Stimulated activated CD4-positive, alpha-beta T cell treated with anti-CD3 and anti-CD28 coated beads, Interleukin-12 subunit alpha, Interleukin-12 subunit beta, amount 100 ng/mL, for 48 hours (primary cell): ENCODE measurements at regions not wholly inside any gene's neighbourhood (a gene's known extent, or its start where the extent isn't known, plus 50 kb on each side); places are given as distances from the start of the nearest gene placed in this dataset.
"Not testable (repeated sequence)": the region's sequence is repeated elsewhere in the genome, so short reads cannot be mapped to it uniquely, and the experiment has no call there.

Experiments used
- DNase-seq, 3 donors: peaks; one replicate each; pipeline ENCODE4 v3.0.0-alpha.2; 2020; ENCODE audit warnings: low read depth in 2 of 3, low spot score in 1 of 3

GRCh38 chr2:185245806-185246205, 492.8 kb upstream of the FSIP2 start:
- no peak for DNase-seq

DNA sequence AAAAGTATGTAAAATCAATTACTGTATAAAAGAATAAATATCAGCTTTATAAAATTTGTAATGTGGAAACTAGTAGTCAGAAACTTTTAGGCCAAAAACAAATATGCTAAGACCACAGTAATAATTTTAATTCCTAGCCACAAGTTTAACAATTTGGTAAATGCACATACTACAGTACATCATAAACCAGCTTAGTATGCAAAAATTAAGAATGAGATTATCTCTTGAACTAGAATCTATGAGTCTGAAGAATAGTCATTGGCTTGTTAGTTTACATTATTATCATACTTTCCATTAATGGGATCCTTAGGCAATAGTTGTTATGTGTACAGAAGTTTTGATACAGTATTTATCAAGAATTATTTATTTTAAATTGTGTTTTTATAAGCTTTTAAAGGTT, 491.9 kb upstream of the FSIP2 start:
- DNase-seq = no peak

- DNase-seq = no peak
Measured at GRCh38 chr2:185255566-185255965, 483.0 kb upstream of the FSIP2 start.

DNA sequence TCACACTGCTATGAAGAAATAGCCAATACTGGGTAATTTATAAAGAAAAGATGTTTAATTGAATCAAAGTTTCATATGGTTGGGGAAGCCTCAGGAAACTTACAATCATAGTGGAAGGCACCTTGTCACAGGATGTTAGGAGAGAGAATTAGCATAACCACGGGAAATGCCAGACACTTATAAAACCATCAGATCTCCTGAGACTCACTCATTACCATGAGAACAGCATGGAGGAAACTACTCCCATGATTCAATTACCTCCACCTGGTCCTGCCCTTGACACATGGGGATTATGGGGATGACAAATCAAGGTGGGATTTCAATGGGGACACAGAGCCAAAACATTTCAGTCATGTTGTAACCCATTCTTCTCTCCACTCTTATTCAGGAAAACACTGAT, 472.9 kb upstream of the FSIP2 start:
- DNase-seq = no peak

DNA sequence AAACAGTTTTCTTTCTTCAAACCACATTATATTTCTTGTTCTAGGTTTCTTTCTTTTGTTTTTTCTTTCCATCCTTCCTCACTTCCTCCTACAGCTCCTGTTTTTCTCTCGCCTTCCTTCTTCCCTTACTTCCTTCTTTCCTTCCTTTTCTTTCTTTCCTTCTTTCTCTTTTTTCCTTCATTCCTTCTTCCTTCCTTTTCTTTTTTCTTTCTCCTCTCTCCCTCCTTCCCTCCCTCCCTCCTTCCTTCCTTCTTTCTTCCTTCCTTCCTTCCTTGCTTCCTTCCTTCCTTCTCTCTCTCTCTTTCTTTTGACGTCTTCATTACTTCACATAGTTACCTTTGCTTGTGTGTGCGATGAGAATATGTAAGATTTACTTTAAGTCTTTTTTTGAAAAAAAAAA, 470.0 kb upstream of the FSIP2 start:
- DNase-seq = no peak

DNA sequence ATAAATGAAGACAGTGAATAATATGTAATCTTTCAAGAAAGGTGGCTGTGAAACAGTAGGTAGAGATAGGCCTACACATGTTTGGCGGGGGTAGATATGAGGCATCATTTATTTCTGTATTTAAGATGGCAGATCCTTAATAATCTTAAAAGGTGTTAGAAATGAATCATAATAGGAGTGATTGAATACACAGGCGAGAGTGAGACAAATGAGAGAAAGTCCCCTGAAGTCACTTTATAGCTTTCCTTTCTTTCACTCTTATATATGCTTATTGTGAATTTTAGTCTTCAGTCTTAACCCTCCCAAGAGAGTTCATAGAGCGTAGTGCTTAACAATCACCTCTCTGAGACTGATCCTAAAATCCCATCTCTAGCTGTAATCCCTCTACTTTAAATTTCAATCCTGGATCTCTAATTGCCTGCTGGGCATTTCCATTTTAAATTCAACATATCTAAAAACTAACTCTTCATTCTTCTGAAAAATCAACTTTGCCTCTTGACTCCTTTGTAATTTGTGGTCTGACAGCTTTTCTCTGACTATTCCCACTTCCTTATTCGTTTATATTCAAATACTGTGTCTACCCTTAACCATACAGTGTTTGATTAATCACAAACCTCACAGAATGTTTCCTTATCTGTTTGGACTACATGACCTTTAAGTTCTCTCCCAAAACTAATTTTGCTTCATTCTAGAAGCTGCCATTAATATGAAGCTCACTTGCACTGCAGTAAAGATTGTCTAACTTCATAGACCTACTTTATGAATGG, 463.7 kb upstream of the FSIP2 start:
- no peak for DNase-seq

DNA sequence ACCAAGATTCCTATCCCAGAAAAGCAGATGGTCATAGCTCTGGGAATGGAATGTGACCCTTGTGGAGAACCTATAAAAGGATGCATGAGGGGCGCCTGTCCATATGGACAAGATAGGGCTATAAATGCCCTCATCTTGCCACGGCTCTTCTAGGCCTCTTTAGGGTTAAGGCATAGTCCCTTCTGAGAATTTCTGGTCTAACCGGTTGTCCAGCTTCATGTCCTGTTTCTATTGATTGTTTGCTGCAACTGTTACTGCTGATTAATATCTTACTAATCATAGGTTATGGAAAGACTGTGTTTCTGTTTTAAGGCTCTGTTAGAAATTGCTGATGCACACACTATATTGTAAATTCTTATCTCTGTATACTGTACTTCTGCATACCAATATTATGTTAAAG, 462.6 kb upstream of the FSIP2 start:
- DNase-seq = not testable (repeated sequence)

- no peak for DNase-seq
Measured at GRCh38 chr2:185278761-185279160, 459.8 kb upstream of the FSIP2 start.

DNA sequence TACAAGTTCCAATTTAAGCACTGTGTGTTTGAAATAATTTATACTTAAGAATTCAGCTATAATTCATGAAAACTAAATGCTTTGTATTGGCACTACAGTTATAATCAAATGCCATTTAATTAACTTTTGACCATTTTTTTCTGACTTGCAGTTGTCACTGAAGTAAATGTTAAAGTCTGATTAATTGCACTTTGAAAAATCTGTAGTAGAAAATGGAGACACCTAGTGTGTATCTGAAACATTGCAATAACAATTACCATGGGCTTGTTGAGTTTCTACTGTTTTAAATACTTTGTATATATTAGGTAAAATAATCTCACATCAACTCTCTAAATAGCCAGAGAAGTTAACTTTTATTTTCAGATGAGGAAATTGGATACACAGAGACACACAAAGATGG, 458.6 kb upstream of the FSIP2 start:
- DNase-seq = no peak

GRCh38 chr2:185284696-185285095, 453.9 kb upstream of the FSIP2 start:
- no peak for DNase-seq

DNA sequence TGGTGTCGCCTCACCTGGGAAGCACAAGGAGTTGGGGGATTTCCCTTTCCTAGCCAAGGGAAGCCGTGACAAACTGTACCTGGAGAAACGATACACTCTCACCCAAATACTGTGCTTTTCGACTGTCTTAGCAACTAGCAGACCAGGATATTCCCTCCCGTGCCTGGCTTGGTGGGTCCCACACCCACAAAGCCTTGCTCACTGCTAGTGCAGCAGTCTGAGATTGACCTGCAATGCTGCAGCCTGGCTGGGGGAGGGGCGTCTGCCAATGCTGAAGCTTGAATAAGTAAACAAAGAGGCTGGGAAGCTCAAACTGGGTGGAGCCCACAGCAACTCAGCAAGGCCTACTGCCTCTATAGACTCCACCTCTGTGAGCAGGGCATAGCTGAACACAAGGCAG, 448.6 kb upstream of the FSIP2 start:
- not testable (repeated sequence) for DNase-seq

- no peak for DNase-seq
Measured at GRCh38 chr2:185291035-185291647, 447.5 kb upstream of the FSIP2 start.

- DNase-seq = no peak
Measured at GRCh38 chr2:185299867-185300266, 438.7 kb upstream of the FSIP2 start.

DNA sequence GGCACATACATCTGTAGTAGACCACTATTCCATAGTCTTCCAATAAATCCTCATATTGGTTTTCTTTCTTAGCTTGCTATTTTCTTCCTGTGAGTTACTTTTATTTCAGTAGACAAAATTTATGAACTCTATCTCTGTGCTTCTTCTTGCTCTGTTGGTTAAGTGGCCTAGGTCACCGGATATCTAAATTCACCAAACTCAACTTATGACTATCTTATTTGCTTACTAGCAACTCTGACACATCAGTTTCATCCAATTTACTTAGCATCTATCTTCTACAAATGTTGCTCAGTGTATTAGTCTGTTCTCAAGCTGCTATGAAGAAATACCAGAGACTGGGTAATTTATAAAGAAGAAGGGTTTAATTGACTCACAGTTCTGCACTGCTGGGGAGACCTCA, 432.5 kb upstream of the FSIP2 start:
- DNase-seq = no peak

- DNase-seq = peak in 1 of 3 donors; percentile 0
Measured at GRCh38 chr2:185316383-185316782, 422.2 kb upstream of the FSIP2 start.

- DNase-seq = no peak
Measured at GRCh38 chr2:185318271-185318724, 420.3 kb upstream of the FSIP2 start.

GRCh38 chr2:185335879-185336278, 402.7 kb upstream of the FSIP2 start:
- DNase-seq = no peak

- DNase-seq = no peak
Measured at GRCh38 chr2:185337033-185337432, 401.6 kb upstream of the FSIP2 start.

GRCh38 chr2:185338104-185338503, 400.5 kb upstream of the FSIP2 start:
- no peak for DNase-seq

DNA sequence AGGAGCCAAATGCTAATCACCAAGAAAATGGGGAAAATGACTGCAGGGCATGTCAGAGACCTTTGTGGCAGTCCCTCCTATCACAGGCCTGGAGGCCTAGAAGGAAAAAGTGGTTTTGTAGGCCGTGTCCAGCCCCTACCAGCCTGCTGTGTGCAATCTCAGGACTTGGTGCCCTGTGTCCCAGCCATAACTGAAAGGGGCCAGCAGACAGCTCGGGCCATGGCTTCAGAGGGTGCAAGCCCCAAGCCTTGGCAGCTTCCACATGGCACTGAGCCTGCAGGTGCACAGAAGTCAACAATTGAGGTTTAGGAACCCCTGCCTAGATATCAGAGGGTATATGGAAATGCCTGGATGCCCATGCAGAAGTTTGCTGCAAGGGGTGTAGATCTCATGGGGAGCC, 391.2 kb upstream of the FSIP2 start:
- DNase-seq = no peak

DNA sequence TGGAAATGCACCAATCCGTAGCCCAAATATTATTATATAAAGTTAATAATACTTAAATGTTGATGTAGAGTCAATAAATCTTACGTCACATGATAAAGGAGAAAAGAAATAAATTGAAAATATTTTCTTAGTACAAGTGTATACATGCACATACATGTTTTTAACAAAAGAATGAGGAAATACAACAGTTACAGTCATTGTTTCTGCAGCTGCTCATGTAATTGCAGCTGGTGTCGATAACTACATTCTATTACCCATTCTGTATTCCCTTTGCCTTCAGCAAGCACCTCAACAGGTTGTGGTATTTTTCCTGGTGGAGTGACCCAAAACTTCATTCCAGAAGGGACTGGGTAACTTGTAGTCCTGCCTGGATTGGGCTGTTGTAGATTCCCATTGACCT, 377.8 kb upstream of the FSIP2 start:
- DNase-seq = no peak

GRCh38 chr2:185372188-185372587, 366.4 kb upstream of the FSIP2 start:
- no peak for DNase-seq

DNA sequence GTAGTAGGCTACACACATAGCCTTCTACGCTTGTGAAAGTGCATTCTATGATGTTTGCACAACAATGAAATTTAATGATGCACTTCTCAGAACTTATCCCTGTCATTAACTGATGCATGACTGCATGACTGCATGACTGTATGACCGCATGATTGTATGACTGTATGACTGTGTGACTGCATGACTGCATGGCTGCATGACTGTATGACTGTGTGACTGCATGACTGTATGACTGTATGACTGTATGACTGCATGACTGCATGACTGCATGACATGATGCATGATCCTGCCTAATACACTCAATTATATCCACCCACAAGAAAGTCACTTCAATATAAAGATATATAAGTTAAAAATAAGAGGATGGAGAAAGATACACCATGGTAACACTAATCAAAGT, 365.4 kb upstream of the FSIP2 start:
- no peak for DNase-seq
